ENCODE measurements at regions not wholly inside any gene's neighbourhood (a gene's known extent, or its start where the extent isn't known, plus 50 kb on each side); places are given as distances from the start of the nearest gene placed in this dataset.

DNA sequence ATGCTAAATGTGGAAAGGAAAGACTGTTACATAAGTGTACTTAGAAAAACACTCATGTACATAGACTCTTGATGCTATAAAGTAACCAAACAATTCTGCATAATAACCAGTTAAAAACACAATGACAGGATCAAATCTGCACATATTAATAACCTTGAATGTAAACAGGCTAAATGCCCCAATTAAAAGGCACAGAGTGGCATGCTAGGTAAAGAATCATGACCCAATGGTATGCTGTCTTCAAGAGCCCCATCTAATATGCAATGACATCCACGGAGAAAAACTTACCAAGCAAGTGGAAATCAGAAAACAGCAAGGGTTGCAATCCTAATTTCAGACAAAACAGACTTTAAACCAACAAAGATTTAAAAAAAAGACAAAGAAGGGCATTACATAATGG is 644.8 kb upstream of the PKN2 start:
- TF ChIP-seq, protein P1, sequence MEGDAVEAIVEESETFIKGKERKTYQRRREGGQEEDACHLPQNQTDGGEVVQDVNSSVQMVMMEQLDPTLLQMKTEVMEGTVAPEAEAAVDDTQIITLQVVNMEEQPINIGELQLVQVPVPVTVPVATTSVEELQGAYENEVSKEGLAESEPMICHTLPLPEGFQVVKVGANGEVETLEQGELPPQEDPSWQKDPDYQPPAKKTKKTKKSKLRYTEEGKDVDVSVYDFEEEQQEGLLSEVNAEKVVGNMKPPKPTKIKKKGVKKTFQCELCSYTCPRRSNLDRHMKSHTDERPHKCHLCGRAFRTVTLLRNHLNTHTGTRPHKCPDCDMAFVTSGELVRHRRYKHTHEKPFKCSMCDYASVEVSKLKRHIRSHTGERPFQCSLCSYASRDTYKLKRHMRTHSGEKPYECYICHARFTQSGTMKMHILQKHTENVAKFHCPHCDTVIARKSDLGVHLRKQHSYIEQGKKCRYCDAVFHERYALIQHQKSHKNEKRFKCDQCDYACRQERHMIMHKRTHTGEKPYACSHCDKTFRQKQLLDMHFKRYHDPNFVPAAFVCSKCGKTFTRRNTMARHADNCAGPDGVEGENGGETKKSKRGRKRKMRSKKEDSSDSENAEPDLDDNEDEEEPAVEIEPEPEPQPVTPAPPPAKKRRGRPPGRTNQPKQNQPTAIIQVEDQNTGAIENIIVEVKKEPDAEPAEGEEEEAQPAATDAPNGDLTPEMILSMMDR (IDR thresholded peaks at IDR 0.05), result no peak
- TF ChIP-seq POLR2A (IDR thresholded peaks at IDR 0.05), result no peak

Data from body of pancreas (tissue), 4 donors.